H1 (cell line): ENCODE measurements at regions not wholly inside any gene's neighbourhood (a gene's known extent, or its start where the extent isn't known, plus 50 kb on each side); places are given as distances from the start of the nearest gene placed in this dataset.

Experiments used
- CTCF ChIA-PET: fragments of 300-600 bp; sonication (Branson Sonifier 250); formaldehyde crosslinking; loops from one replicate; lab custom pipeline; 2021; ENCODE audit not compliant: partially characterized antibody; lab: Charles Lee
- POLR2A ChIA-PET: fragments of 300-600 bp; sonication (Branson Sonifier 250); formaldehyde crosslinking; loops from one replicate; lab custom pipeline; 2021; ENCODE audit warnings: inconsistent platforms; ENCODE audit not compliant: partially characterized antibody; lab: Charles Lee
- DNase-seq, 2 experiments: peaks; one replicate each; pipeline versions ENCODE4 v3.0.0 to v3.0.0-alpha.2; 2010 to 2022; ENCODE audit warnings: low spot score in 2 of 2, low read depth in 1 of 2, mixed read lengths in 1 of 2
- FAIRE-seq: peaks from 2 replicates; lab custom pipeline; 2011; peaks lifted over from hg19 to GRCh38; lab: Jason Lieb, UNC
- H2AFZ ChIP-seq: 2 replicates; pipeline ENCODE4 v1.8.1; 2012; ENCODE audit warnings: low read length, inconsistent platforms
- H2AK5ac ChIP-seq: 2 replicates; pipeline ENCODE4 v1.6.1; 2013; ENCODE audit warnings: low read depth, low read length
- H2BK120ac ChIP-seq: replicated peaks from 2 replicates; pipeline ENCODE3; 2013; ENCODE audit warnings: low read depth, low read length, inconsistent platforms
- H2BK12ac ChIP-seq: 2 replicates; pipeline ENCODE4 v1.6.1; 2013; ENCODE audit warnings: low read depth, low read length
- H2BK15ac ChIP-seq: 2 replicates; pipeline ENCODE4 v1.6.1; 2013; ENCODE audit warnings: low read length
- H2BK20ac ChIP-seq: 2 replicates; pipeline ENCODE4 v1.6.1; 2013; ENCODE audit warnings: low read length
- H2BK5ac ChIP-seq: 2 replicates; pipeline ENCODE4 v1.6.1; 2013; ENCODE audit warnings: low read depth, low read length
- H3K14ac ChIP-seq: 2 replicates; pipeline ENCODE4 v1.6.1; 2013; ENCODE audit warnings: inconsistent platforms; ENCODE audit not compliant: insufficient read length
- H3K18ac ChIP-seq: 2 replicates; pipeline ENCODE4 v1.6.1; 2013; ENCODE audit warnings: low read length; ENCODE audit errors: extremely low read depth
- H3K23ac ChIP-seq: 2 replicates; pipeline ENCODE4 v1.6.1; 2013; ENCODE audit warnings: inconsistent platforms; ENCODE audit not compliant: insufficient read length
- H3K23me2 ChIP-seq: 2 replicates; pipeline ENCODE4 v1.6.1; 2013; ENCODE audit warnings: low read depth, low read length
- H3K27ac ChIP-seq: 2 replicates; pipeline ENCODE4 v1.6.1; 2011; ENCODE audit warnings: low read depth, low read length, inconsistent platforms
- H3K27me3 ChIP-seq, 4 experiments: replicated peaks in 1 of 4; 1 replicate in 1 of 4; 2 replicates in 3 of 4; pipeline versions ENCODE4 v1.6.1 to v1.8.1; 2011 to 2013; ENCODE audit warnings: low read length in 3 of 4, mild to moderate bottlenecking in 3 of 4, inconsistent platforms in 2 of 4, mixed read lengths in 2 of 4, moderate library complexity in 1 of 4; ENCODE audit not compliant: control insufficient read depth in 3 of 4, insufficient read depth in 3 of 4; ENCODE audit errors: extremely low read depth in 1 of 4
- H3K36me3 ChIP-seq, 4 experiments: 2 replicates each; pipeline versions ENCODE4 v1.6.1 to v1.8.1; 2011 to 2013; ENCODE audit warnings: mild to moderate bottlenecking in 4 of 4, low read length in 3 of 4, moderate library complexity in 2 of 4, control low read depth in 1 of 4, inconsistent platforms in 1 of 4; ENCODE audit not compliant: insufficient read depth in 4 of 4, control insufficient read depth in 2 of 4
- H3K4ac ChIP-seq: replicated peaks from 2 replicates; pipeline ENCODE3; 2013; ENCODE audit warnings: low read length, low read depth, mixed read lengths, inconsistent platforms; ENCODE audit not compliant: insufficient read length
- H3K4me1 ChIP-seq, 4 experiments: replicated peaks in 1 of 4; 1 replicate in 1 of 4; 2 replicates in 3 of 4; pipeline versions ENCODE4 v1.6.1 to v1.8.1; 2011 to 2013; ENCODE audit warnings: low read length in 3 of 4, inconsistent platforms in 2 of 4, mixed read lengths in 1 of 4; ENCODE audit not compliant: insufficient read depth in 4 of 4, control insufficient read depth in 3 of 4
- H3K4me2 ChIP-seq, 2 experiments: 2 replicates each; pipeline versions ENCODE4 v1.6.1 to v1.8.1; 2011 to 2013; ENCODE audit warnings: low read depth in 2 of 2, low read length in 2 of 2, control low read depth in 1 of 2, inconsistent platforms in 1 of 2, mild to moderate bottlenecking in 1 of 2; ENCODE audit not compliant: insufficient read depth in 1 of 2
- H3K4me3 ChIP-seq, 4 experiments: fragments of 200-600, 300-600 bp in 1 of 4; sonication (generic), shearing (Covaris generic), sonication (Bioruptor Twin) in 1 of 4; 2 replicates each; pipeline versions ENCODE4 v1.5.1 to v1.8.1; 2011 to 2016; ENCODE audit warnings: low read length in 4 of 4, low read depth in 3 of 4, control low read depth in 2 of 4, inconsistent platforms in 2 of 4, mild to moderate bottlenecking in 2 of 4, mixed read lengths in 1 of 4, moderate library complexity in 1 of 4; ENCODE audit not compliant: insufficient read depth in 2 of 4; ENCODE audit errors: extremely low read depth in 1 of 4
- H3K56ac ChIP-seq: replicated peaks from 2 replicates; pipeline ENCODE3; 2013; ENCODE audit warnings: low read depth, mild to moderate bottlenecking, mixed read lengths, low read length, inconsistent platforms; ENCODE audit not compliant: insufficient read length
- H3K79me1 ChIP-seq: 2 replicates; pipeline ENCODE4 v1.6.1; 2013; ENCODE audit warnings: low read depth, low read length, control low read depth
- H3K79me2 ChIP-seq, 2 experiments: 2 replicates each; pipeline versions ENCODE4 v1.6.1 to v1.8.1; 2012 to 2013; ENCODE audit warnings: low read length in 2 of 2, mild to moderate bottlenecking in 2 of 2, inconsistent platforms in 1 of 2; ENCODE audit not compliant: insufficient read depth in 2 of 2, control insufficient read depth in 1 of 2
- H3K9ac ChIP-seq, 4 experiments: replicated peaks in 1 of 4; 1 replicate in 1 of 4; 2 replicates in 3 of 4; pipeline versions ENCODE4 v1.6.1 to v1.8.1; 2011 to 2013; ENCODE audit warnings: low read depth in 3 of 4, low read length in 3 of 4, control low read depth in 2 of 4, mild to moderate bottlenecking in 2 of 4, moderate library complexity in 2 of 4, inconsistent platforms in 1 of 4; ENCODE audit errors: extremely low read depth in 1 of 4
- H3K9me3 ChIP-seq, 2 experiments: 2 replicates each; pipeline versions ENCODE4 v1.6.1 to v1.8.1; 2012 to 2013; ENCODE audit warnings: mild to moderate bottlenecking in 2 of 2, moderate library complexity in 2 of 2, control low read depth in 1 of 2, inconsistent platforms in 1 of 2, low read depth in 1 of 2, low read length in 1 of 2, mixed read lengths in 1 of 2; ENCODE audit not compliant: insufficient read depth in 2 of 2
- H4K20me1 ChIP-seq, 2 experiments: replicated peaks in 1 of 2; 2 replicates each; pipeline versions ENCODE3 to v1.8.1; 2011 to 2013; ENCODE audit warnings: inconsistent platforms in 2 of 2, low read length in 2 of 2, mild to moderate bottlenecking in 1 of 2; ENCODE audit not compliant: insufficient read depth in 2 of 2, control insufficient read depth in 1 of 2
- H4K5ac ChIP-seq: 2 replicates; pipeline ENCODE4 v1.6.1; 2013; ENCODE audit warnings: low read length, low read depth, mixed read lengths, inconsistent platforms; ENCODE audit not compliant: insufficient read length
- H4K8ac ChIP-seq: 2 replicates; pipeline ENCODE4 v1.8.0; 2013; ENCODE audit warnings: mild to moderate bottlenecking, moderate library complexity, low read length, inconsistent platforms; ENCODE audit not compliant: insufficient read depth; ENCODE audit errors: extremely low read depth
- H4K91ac ChIP-seq: replicated peaks from 2 replicates; pipeline ENCODE3; 2013; ENCODE audit warnings: low read length, mixed read lengths, inconsistent platforms; ENCODE audit not compliant: insufficient read length
- SIN3A ChIP-seq, 2 experiments: IDR thresholded peaks in 1 of 2; conservative IDR thresholded peaks in 1 of 2; 2 replicates each; pipeline ENCODE4 v1.6.1; 2011 to 2012; ENCODE audit warnings: low read length in 2 of 2, improper control_type of control experiment in 1 of 2, low read depth in 1 of 2, mild to moderate bottlenecking in 1 of 2
- WGBS, 2 experiments: shearing (Covaris generic) in 1 of 2; methylation state at CpG; one replicate each; pipeline versions ENCODE4 v1.1.6 to v1.1.7; 2013 to 2015; ENCODE audit warnings: low lambda C conversion rate in 2 of 2, mixed read lengths in 2 of 2, inconsistent platforms in 1 of 2, low coverage in 1 of 2, missing lambda C conversion rate in 1 of 2; ENCODE audit not compliant: insufficient replicate concordance in 2 of 2, insufficient coverage in 1 of 2, insufficient read length in 1 of 2; ENCODE audit errors: extremely low coverage in 1 of 2, missing lambda C conversion rate in 1 of 2; 5-methylcytosine and 5-hydroxymethylcytosine counted together

DNA sequence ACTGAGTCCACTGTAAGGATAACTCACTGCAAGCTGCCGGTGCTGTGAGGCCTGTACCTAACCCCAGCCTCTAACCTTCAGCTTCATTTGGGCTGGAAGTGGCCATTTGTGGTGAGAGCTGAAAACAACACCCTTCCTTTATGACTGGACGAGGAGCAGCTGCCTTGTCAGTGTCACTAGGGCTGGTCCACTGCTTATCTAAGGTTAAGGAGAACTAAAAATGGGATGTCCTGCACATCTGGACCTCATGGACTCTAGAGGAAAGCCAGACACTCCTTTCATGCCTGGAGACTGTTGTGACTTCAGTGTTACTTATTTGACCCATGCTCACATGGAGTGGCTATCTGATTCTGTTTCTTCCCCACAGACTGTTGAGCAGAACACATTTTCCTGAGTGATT, 139.9 kb downstream of the ZNF518B start:
- no peak overlapping the region for H3K56ac ChIP-seq
- no peak overlapping the region for H4K5ac ChIP-seq
- no peak overlapping the region for H2BK20ac ChIP-seq
- no peak overlapping the region for H2AK5ac ChIP-seq
- no peak overlapping the region for H3K27ac ChIP-seq
- FAIRE-seq (no peak), DNase-seq (no peak)
- no peak overlapping the region for H2BK5ac ChIP-seq
- H4K8ac ChIP-seq: no peak overlapping the region
- no peak overlapping the region for H3K4me2 ChIP-seq
- no peak overlapping the region for H3K4ac ChIP-seq
- no peak overlapping the region for H2AFZ ChIP-seq
- H3K23me2 ChIP-seq: no peaks in the 10 kb centered on the region
- no peak overlapping the region for H4K91ac ChIP-seq
- no peaks in the 10 kb centered on the region for H3K27me3 ChIP-seq
- no peak overlapping the region for H3K23ac ChIP-seq
- POLR2A ChIA-PET: no interaction called here
- H3K79me2 ChIP-seq: no peaks in the 10 kb centered on the region
- no peak overlapping the region for H2BK15ac ChIP-seq
- no peak for TF ChIP-seq SIN3A (conservative IDR thresholded peaks at IDR 0.05 in 1 of 2, IDR thresholded peaks at IDR 0.05 in 1 of 2; ENCODE audit: low read depth in 1 of 2, low read length in 2 of 2)
- H3K36me3 ChIP-seq: no peaks in the 10 kb centered on the region
- 90% methylated on average over 2 of the region's 2 CpGs; no CpG with 5 or more reads in 1 of the 2 experiments for WGBS, 2 experiments
- H3K9me3 ChIP-seq: no peaks in the 10 kb centered on the region
- H4K20me1 ChIP-seq: no peaks in the 10 kb centered on the region
- no peaks in the 10 kb centered on the region for H3K4me1 ChIP-seq
- H2BK120ac ChIP-seq: no peak overlapping the region
- H3K9ac ChIP-seq: no peak overlapping the region
- H3K18ac ChIP-seq: no peak overlapping the region
- CTCF ChIA-PET: interaction anchor here (0.6 to 1.5 kb wide), 2 partner anchors 29 to 86 kb away, joined by 5 read pairs; no protein-coding TSS in a partner anchor
- no peak overlapping the region for H3K4me3 ChIP-seq
- H3K79me1 ChIP-seq: no peaks in the 10 kb centered on the region
- no peak overlapping the region for H2BK12ac ChIP-seq
- no peak overlapping the region for H3K14ac ChIP-seq
